Loucy (cell line): ENCODE measurements at regions not wholly inside any gene's neighbourhood (a gene's known extent, or its start where the extent isn't known, plus 50 kb on each side); places are given as distances from the start of the nearest gene placed in this dataset.

Experiments
- H2AFZ ChIP-seq: fragments of 200-600 bp; sonication (generic); 2 replicates; pipeline ENCODE4 v1.6.0; 2016; ENCODE audit warnings: antibody characterized with exemption, mild to moderate bottlenecking, low read length, moderate library complexity
- H3F3A ChIP-seq: fragments of 200-600 bp; 2 replicates; pipeline ENCODE4 v1.6.0; 2016; ENCODE audit warnings: antibody characterized with exemption, low read depth, mild to moderate bottlenecking
- H3K27me3 ChIP-seq: fragments of 200-600 bp; sonication (generic); 2 replicates; pipeline ENCODE4 v1.6.1; 2014; ENCODE audit warnings: low read length, mild to moderate bottlenecking; ENCODE audit not compliant: insufficient read depth, poor library complexity, severe bottlenecking
- H3K36me3 ChIP-seq: fragments of 200-600 bp; sonication (generic); 2 replicates; pipeline ENCODE4 v1.6.1; 2016; ENCODE audit warnings: low read length; ENCODE audit not compliant: insufficient read depth
- H3K4me1 ChIP-seq: fragments of 200-600 bp; sonication (generic); 2 replicates; pipeline ENCODE4 v1.5.1; 2014; ENCODE audit warnings: low read length, mild to moderate bottlenecking; ENCODE audit not compliant: insufficient read depth, poor library complexity, severe bottlenecking
- H3K4me2 ChIP-seq: fragments of 200-600 bp; sonication (generic); 2 replicates; pipeline ENCODE4 v1.6.0; 2014; ENCODE audit warnings: antibody characterized with exemption, low read length, low read depth, mild to moderate bottlenecking; ENCODE audit not compliant: poor library complexity, severe bottlenecking
- H3K4me3 ChIP-seq: fragments of 200-600 bp; sonication (generic); 2 replicates; pipeline ENCODE4 v1.5.1; 2014; ENCODE audit warnings: low read length, mild to moderate bottlenecking, mixed read lengths; ENCODE audit not compliant: poor library complexity, severe bottlenecking
- H3K79me2 ChIP-seq: fragments of 200-600 bp; sonication (generic); 2 replicates; pipeline ENCODE4 v1.6.1; 2014; ENCODE audit warnings: low read length; ENCODE audit not compliant: insufficient read depth
- H3K9ac ChIP-seq: fragments of 200-600 bp; sonication (generic); 2 replicates; pipeline ENCODE4 v1.6.0; 2014; ENCODE audit warnings: mild to moderate bottlenecking, low read depth, low read length, moderate library complexity; ENCODE audit not compliant: poor library complexity, severe bottlenecking
- H3K9me2 ChIP-seq: fragments of 200-600 bp; sonication (generic); replicated peaks from 2 replicates; pipeline ENCODE4 v1.6.1; 2016; ENCODE audit warnings: low read depth, low read length, mixed read lengths
- H3K9me3 ChIP-seq: fragments of 200-600 bp; sonication (generic); 2 replicates; pipeline ENCODE4 v1.6.1; 2014; ENCODE audit warnings: mild to moderate bottlenecking, antibody characterized with exemption, low read length, low read depth; ENCODE audit not compliant: insufficient read depth
- H4K20me1 ChIP-seq: fragments of 200-600 bp; sonication (generic); 2 replicates; pipeline ENCODE4 v1.6.0; 2014; ENCODE audit warnings: antibody characterized with exemption, low read length, mild to moderate bottlenecking; ENCODE audit not compliant: insufficient read depth, poor library complexity, severe bottlenecking
- CTCF ChIP-seq: fragments of 200-600 bp; sonication (generic); conservative IDR thresholded peaks from 2 replicates; pipeline ENCODE4 v1.5.1; 2014; ENCODE audit warnings: mild to moderate bottlenecking, antibody characterized with exemption, low read length
- EZH2phosphoT487 ChIP-seq: fragments of 200-600 bp; IDR thresholded peaks from 2 replicates; pipeline ENCODE4 v1.6.1; 2018; ENCODE audit warnings: antibody characterized with exemption, mild to moderate bottlenecking, moderate library complexity, borderline replicate concordance

GRCh38 chr21:16767201-16767600 lies 745.6 kb upstream of the CXADR start:
- TF ChIP-seq EZH2phosphoT487 (no peak), CTCF (no peak)
- Histone ChIP-seq H3K36me3 (no peaks in the 10 kb centered on the region), H4K20me1 (no peaks in the 10 kb centered on the region), H3K4me3 (no peak overlapping the region), H3K4me2 (no peak overlapping the region), H3K27me3 (no peaks in the 10 kb centered on the region), H2AFZ (no peak overlapping the region), H3K9me2 (no peaks in the 10 kb centered on the region), H3K79me2 (no peaks in the 10 kb centered on the region), H3F3A (no peaks in the 10 kb centered on the region), H3K9me3 (no peaks in the 10 kb centered on the region), H3K4me1 (no peaks in the 10 kb centered on the region), H3K9ac (no peak overlapping the region)

DNA sequence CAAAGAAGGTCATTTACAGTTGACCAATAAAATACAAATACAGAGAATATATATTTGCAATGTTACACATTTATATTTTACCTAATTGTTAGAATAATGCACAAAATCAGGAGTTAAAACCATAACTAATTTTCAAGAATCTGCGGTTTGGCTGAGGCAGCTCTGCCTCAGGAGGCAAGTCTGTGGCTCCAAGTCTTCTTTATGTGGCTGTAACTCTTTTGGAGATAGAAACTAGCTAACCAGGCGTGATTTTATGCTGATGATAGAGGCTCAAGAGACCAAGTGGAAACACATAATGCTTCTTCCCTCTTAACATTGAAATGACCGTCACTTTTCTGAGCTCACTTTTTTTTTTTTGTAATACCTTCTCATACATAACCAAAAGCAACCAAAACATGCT lies 744.7 kb upstream of the CXADR start:
- H3K9me2 ChIP-seq: no peaks in the 10 kb centered on the region
- H4K20me1 ChIP-seq: no peaks in the 10 kb centered on the region
- H2AFZ ChIP-seq: no peak overlapping the region
- no peaks in the 10 kb centered on the region for H3K4me1 ChIP-seq
- H3K27me3 ChIP-seq: no peaks in the 10 kb centered on the region
- no peaks in the 10 kb centered on the region for H3K36me3 ChIP-seq
- H3K79me2 ChIP-seq: no peaks in the 10 kb centered on the region
- no peak overlapping the region for H3K9ac ChIP-seq
- no peak overlapping the region for H3K4me2 ChIP-seq
- H3F3A ChIP-seq: no peaks in the 10 kb centered on the region
- no peak overlapping the region for H3K4me3 ChIP-seq
- no peak for TF ChIP-seq CTCF
- TF ChIP-seq EZH2phosphoT487: no peak
- H3K9me3 ChIP-seq: no peaks in the 10 kb centered on the region

GRCh38 chr21:16770266-16770665 lies 742.6 kb upstream of the CXADR start:
- no peaks in the 10 kb centered on the region for H3K9me2 ChIP-seq
- no peaks in the 10 kb centered on the region for H3K79me2 ChIP-seq
- no peak overlapping the region for H3K4me2 ChIP-seq
- no peak overlapping the region for H2AFZ ChIP-seq
- no peaks in the 10 kb centered on the region for H3K4me1 ChIP-seq
- H3K9me3 ChIP-seq: no peaks in the 10 kb centered on the region
- H4K20me1 ChIP-seq: no peaks in the 10 kb centered on the region
- H3F3A ChIP-seq: no peaks in the 10 kb centered on the region
- TF ChIP-seq CTCF (no peak), EZH2phosphoT487 (no peak)
- H3K9ac ChIP-seq: no peak overlapping the region
- no peaks in the 10 kb centered on the region for H3K36me3 ChIP-seq
- no peak overlapping the region for H3K4me3 ChIP-seq
- H3K27me3 ChIP-seq: no peaks in the 10 kb centered on the region
